NCI-H526 (cell line): ENCODE measurements at regions not wholly inside any gene's neighbourhood (a gene's known extent, or its start where the extent isn't known, plus 50 kb on each side); places are given as distances from the start of the nearest gene placed in this dataset.
"Not testable (repeated sequence)": the region's sequence is repeated elsewhere in the genome, so short reads cannot be mapped to it uniquely, and the experiment has no call there.

ENCODE experiments used
- DNase-seq, 2 experiments: peaks; one replicate each; lab custom pipeline; 2025; lab: John Stamatoyannopoulos, UW

DNA sequence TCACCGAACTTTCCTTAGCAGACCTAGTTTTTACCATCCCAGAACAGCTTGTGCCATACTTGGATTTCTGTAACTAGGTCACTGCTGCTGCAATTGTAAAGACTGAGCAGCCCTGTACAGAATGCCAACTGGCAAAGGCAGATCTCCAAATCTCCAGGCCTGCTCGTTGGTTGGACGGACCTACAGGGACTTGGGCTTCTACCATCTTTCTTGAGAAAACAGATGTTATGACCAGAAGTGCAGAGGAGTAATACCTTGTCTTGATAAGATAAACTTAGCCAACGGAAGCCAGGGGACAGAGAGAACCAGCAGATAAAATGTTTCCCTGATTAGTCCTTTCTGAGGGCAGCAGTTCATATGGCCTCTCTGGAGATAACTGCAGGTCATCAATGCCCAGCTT, 304.1 kb downstream of the RFPL4B start:
- no peak for DNase-seq

DNA sequence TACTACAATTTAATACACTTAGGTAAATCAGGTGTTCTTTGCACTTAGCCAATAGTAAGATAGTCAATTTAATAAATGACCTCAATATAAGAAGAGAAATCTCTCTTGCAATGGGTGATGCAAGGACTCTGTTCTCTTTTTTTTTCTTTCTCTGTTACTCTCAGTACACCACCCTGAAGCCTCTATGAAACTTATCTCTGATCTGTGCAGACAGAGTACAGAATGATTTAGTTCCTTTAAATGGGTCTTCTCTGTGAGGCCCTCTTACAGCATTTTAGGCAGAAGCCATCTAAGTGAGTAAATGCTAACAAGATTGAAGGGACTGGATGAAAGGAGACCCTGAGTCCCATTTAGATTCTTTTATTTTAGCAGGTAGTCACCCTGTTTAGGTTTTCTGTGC, 312.8 kb downstream of the RFPL4B start:
- DNase-seq, result no peak

DNA sequence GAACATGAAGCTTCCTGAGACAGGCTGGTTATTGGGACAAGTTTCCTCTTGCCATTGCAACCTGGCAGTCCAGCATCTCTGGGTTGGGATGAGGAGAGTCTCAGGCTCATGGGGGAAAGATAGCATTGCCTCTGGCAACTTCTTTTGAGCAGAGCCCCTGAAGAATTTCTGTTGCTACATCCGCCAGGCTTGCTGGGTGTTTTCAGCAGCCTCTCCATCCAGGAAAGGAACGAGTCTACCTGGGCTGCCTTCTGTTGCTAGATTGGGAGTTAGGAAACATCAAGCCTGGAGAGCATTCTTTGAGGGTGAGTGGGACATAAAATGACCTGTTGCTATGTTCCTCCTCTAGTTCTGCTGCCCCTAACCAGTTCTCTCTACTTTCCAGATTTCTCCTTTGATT, 313.5 kb downstream of the RFPL4B start:
- no peak for DNase-seq

DNA sequence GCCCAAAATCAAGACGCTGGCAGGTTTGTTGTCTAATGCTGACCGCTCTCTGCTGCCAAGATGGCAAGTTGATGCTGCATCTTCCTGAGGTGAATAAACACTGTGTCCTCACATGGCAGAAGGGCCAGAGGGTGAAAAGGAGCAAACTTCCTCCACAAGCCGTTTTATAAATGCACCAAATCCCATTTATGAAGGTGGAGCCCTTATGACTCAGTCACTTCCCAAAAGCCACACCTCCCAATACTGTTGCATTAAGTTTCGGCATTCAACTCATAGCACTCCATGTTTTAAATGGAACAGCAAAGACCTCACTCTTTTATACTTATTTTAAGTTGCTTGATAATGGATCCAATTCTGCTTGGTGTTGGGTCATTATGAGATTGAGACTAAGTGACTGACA, 316.6 kb downstream of the RFPL4B start:
- DNase-seq, result no peak

DNA sequence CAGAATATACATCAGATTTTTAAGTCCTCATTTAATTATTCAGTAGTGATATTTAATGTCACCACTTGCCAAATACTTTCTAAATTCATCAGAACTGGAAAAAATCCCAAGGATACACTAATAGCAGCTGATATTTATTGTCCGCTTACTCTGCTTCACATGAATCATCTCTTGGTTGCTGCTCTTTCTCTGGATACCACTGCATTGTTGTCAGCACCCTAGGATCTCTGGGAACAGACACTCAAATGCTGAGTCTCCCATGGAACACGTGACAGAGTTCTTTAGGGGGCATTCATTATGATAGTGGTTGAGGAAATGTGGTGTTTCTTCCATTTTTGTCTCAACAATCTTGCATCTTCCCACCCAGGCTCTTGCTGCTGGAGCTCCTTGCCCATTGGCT, 318.0 kb downstream of the RFPL4B start:
- DNase-seq, result no peak

DNA sequence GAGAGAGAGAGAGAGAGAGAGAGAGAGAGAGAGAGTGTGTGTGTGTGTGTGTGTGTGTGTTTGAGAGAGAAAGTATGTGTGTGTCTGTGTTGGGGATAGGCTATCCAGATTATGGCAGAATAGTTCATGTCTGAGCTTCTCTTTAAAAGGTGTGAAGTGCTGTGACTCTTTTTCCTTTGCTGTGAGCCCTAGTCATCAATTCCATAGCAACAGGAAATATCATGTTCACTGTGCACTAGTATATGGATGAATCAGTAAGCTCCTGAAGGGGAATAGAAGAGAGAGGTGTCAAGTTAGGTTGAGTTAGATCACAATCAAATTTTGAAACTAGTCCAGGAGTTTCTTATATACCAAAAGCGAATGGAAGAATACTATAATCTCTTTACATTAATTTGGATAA, 318.7 kb downstream of the RFPL4B start:
- no peak for DNase-seq

DNA sequence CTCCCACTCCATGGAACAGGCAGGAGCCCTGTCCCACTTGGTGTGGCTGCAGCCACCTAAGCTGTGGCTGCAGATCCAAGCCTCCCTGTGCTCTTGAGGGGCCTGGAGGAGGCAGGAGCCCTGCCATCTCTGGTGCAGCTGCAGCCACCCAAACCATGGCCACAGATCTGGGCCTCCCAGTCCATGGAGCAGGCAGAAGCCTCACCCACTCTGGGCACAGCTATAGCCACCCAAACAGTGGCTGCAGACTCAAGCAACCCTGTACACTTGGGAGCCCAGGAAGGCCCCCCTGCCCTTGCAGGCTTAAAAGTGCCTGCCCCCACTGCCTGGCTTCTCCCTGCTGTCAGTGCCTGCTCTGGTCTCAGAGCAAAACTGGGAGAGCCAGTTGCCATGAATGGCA, 320.3 kb downstream of the RFPL4B start:
- DNase-seq, result no peak

DNA sequence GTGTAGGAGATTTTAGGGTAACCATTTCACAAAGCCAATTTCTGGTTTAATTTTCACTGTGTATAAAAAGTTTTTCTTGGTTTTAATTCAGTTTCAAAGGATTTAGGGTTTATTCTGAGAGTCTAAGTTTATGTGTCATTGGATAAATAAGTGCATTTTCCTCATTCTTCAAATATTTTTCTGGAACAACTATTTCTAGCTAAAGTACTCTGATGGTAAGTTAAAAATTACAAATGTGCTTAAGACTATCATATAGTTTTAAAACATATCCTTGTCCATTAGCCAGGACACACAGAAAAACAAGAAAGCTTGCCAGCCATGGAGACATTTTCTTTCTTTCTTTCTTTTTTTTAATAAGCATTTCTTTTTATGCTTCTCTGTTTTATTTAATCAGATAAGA, 333.0 kb downstream of the RFPL4B start:
- no peak for DNase-seq

DNA sequence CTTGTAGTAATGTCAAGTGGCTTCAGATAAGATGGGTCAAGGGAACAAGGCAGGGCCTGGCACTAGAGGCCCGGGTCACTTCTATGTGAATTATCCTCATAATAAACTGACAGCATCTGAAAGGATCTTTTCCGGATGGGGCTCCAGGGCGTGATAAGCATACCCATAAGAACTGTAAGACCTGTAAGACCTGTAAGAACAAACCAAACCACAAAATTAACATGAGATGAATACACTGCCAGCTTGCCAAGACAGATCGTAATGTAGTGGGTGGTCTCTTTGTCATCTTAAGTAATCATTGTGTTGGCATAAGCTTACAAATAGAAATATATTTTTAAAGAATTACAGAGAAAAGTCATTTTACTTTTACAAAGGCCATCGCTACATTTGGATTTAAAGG, 334.9 kb downstream of the RFPL4B start:
- no peak for DNase-seq

DNA sequence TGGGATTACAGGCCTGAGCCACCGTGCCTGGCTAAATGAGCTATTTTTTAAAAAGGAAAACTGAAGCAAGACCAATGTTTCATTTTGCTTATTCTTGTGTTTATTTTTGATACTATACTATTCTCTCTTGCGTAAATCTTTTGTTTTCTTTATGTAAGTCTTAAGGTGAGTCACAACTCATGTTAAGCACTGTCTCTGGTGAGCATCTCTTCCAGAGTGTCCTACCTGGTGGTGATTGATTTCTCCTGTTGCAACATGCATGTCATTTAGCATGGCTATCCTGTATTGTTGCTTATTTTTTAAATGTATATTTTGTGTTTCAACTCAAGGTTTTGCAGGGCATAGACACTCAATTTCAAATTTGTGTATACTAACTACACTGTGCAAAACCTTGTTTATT, 336.0 kb downstream of the RFPL4B start:
- no peak for DNase-seq

DNA sequence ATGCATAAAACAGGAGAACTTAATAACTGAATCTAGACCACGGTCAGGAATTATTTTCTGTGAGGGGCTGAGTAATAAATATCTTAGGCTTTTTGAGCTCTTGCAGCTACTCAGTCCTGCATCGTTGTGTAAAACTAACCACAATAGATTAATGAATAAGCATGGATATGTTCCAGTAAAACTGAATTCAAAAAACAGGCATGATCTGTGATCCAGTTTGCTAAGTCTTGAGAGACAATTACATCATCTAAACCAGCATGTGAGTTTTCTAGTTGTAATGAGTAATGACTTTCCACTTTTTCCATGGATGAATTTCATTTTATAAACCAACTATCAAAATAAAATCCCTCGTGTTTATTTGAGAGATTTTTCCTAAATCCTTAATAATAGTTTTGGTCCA, 336.8 kb downstream of the RFPL4B start:
- DNase-seq, result no peak

DNA sequence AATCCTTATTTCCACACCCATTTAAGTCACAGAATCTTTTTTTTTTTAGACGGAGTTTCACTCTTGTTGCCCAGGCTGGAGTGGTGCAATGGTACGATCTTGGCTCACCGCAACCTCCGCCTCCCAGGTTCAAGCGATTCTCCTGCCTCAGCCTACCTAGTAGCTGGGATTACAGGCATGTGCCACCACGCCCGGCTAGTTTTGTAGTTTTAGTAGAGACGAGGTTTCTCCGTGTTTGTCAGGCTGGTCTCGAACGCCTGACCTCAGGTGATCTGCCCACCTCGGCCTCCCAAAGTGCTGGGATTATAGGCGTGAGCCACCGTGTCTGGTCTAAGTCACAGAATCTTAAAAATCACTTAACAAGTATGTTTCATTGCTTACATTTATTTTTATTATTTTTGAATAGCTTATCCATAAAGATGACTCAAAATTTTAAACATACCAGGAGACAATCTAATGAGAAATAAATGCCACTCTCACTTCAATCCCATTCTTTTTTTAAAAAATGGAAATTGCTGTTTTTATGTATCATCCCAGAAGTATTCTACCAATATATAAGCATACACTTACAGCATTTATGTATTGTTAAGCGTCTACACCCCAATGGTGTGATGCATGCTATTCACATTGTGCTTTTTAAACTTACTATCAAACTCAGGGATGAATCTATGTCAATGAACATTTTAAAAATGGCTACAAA, 338.5 kb downstream of the RFPL4B start:
- DNase-seq, result not testable (repeated sequence)

DNA sequence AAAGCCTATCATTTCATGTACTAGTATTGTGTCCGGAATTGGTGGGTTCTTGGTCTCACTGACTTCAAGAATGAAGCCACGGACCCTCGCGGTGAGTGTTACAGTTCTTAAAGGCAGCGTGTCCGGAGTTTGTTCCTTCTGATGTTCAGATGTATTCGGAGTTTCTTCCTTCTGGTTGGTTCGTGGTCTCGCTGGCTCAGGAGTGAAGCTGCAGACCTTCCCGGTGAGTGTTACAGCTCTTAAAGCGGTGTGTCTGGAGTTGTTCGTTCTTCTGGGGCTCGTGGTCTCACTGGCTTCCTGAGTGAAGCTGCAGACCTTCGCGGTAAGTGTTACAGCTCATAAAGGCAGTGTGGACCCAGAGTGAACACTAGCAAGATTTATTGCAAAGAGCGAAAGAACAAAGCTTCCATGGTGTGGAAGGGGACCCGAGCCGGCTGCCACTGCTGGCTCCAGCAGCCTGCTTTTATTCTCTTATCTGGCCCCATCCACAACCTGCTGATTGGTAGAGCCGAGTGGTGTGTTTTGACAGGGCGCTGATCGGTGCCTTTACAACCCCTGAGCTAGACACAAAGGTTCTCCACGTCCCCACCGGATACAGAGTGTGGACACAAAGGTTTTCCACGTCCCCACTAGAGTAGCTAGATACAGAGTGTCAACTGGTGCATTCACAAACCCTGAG, 341.5 kb downstream of the RFPL4B start:
- DNase-seq, result not testable (repeated sequence)

DNA sequence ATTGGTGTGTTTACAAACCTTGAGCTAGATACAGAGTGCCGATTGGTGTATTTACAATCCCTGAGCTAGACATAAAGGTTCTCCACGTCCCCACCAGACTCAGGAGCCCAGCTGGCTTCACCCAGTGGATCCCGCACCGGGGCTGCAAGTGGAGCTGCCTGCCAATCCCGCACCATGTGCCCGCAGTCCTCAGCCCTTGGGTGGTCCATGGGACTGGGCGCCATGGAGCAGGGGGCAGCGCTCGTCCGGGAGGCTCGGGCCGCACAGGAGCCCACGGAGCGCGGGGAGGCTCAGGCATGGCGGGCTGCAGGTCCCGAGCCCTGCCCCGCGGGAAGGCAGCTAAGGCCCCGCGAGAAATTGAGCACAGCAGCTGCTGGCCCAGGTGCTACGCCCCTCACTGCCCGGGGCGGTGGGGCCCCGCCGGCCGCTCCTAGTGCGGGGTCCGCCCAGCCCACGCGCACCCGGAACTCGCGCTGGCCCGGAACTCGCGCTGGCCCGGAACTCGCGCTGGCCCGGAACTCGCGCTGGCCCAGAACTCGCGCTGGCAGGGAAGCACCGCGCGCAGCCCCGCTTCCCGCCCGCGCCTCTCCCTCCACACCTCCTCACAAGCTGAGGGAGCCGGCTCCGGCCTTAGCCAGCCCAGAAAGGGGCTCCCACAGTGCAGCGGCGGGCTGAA, 342.2 kb downstream of the RFPL4B start:
- DNase-seq, result not testable (repeated sequence)

DNA sequence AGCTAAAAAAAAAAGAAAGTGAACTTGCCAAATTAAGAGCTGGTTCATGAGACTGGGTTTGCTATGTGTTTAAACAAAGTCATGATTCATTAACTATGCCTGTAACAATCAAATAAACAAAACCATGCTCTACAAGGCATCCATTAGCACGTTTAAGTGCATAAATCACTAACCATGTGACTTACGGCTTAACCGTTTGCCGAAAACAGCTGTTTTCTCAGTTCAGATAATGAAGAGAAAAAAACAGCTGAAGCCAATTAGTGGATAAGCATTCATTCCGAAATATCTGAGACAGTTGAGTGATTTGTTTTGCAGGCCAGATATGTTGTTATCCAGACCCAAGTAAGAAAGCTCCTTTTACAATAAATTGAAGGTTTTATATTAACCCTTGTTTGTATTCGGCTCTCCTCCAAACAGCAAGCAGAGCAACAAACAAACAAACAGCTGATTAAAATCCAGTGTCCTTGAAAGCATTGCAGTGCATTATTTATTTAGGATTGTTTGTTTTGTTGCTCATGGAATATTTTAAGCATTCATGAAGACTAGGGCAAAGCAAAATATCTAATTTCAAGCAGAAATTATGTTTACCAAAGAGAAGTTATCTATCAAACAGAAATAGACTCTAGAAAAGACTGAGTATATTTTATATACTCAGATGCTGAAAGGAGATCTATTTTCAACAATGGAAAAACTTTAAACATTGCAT, 343.5 kb downstream of the RFPL4B start:
- peak in 1 of 2 experiments; percentile 35 for DNase-seq

DNA sequence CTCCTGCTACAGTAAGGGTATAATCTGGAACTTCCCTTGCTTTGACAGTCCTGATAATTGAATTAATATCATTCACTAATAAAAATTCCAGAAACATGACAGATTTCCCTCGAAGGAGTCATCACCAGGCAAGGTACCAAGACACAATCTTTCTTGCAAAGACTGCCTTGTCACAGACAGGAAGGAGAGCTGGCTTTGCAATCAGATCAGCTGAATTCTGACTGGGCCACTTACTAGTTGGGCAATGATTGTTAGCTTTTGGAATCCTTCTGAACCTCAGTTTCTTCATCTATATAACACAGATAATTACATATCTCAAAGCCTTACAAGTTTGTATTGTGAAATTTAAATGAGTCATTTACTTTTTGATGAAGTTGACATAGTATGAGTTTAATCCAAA, 344.2 kb downstream of the RFPL4B start:
- DNase-seq, result no peak

DNA sequence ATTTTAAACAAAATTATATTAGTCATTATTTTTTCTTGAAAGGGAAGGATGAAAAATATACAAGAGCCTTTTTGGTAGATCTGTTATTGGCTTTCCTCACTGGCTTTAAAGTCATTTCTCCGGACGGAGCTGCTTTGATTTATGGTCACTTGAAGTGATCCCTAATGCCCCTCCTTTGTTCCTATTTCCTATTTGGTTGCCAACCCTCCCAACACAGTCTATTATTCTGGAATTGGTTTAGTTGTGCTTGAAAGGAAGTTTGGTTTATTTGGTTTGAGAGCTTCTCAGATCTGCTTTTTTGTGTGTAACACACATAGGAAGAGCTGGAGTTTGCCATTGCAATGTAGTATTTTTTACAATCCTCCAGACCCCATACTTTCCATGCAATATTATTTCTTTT, 347.9 kb downstream of the RFPL4B start:
- no peak for DNase-seq

DNA sequence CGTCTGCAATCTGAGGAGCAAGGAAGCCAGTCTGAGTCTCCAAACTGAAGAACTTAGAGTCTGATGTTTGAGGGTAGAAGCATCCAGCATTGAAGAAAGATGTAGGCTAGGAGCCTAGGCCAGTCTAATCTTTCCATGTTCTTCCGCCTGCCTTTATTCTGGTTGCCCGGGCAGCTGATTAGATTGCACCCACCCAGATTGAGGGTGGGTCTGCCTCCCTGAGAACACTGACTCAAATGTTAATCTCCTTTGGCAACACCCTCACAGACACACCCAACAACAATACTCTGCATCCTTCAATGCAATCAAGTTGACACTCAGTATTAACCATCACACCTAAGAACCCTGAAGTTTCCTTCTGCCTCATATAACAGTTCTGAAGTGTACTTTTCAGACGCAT, 350.1 kb downstream of the RFPL4B start:
- no peak for DNase-seq

DNA sequence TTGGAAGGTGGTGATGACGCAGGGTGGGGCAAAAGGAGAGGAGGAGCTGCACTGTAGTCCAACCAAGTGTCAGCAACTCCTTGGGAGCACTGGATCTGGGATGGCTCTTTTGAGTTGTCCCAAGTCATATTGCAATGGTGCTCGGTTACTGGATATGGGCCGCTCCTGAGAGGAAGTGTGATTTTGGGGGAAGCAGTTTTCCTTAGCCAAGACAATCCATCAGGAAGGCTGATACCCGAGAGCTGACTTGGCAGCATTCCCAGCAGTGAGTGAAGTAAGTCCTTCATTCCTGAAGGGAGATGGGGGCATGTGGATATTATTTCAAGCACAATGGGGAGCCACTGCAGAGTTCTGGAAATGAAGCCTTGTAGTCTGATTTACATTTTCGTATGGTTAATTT, 354.1 kb downstream of the RFPL4B start:
- DNase-seq, result no peak

DNA sequence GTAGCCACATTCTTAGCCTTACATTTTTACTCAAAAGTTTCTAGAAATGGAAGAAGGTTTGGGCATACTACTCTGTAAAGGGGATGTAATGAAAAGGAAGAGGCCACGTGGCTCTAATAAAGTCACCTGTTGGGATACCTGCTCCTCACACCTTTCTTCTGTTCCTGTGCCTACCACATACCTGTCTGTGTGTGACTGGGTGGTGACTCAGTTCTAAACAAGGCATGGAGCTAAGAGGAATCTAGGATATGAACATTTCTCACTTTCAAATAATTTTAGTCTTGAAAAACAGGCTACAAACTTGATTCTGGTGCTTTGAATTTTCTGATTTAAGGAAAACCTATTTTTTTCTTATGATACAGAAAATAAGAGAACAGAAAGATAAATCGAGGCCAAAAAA, 363.6 kb downstream of the RFPL4B start:
- DNase-seq, result no peak

DNA sequence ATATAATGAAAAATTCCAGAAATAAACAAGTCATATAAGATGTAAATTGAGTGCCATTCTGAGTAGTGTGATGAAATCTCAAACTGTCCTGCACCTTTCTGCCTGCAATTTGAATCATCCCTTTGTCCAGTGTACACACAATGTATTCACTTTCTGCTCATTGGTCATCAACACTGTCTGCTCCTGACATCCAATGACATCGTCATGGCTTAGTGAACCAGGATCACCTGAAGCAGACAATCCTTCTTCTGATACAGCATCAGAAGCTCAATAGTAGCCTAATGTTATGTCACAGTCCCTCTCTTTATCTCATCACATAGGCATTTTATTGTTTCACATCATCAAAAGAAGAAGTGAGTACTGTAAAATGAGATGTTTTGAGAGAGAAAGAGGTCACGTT, 366.3 kb downstream of the RFPL4B start:
- no peak for DNase-seq

DNA sequence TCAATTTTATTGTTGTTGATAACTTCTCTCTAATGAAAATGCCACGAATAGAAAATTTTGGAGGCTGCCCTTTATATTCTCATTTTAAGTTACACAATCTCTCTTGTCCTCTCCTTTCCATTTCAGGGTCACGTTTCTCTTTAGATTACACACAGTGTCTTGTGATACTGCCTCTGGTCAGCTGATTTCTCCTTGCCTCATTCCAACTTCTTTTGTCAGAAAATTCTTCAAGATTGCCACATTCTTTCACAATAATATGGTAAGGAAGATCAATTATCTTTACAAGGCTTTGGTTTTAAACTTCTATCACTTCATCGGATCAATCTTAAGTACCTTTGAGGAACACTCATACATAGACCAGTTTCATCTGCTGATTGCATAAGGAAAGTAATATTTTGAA, 370.3 kb downstream of the RFPL4B start:
- DNase-seq, result no peak

DNA sequence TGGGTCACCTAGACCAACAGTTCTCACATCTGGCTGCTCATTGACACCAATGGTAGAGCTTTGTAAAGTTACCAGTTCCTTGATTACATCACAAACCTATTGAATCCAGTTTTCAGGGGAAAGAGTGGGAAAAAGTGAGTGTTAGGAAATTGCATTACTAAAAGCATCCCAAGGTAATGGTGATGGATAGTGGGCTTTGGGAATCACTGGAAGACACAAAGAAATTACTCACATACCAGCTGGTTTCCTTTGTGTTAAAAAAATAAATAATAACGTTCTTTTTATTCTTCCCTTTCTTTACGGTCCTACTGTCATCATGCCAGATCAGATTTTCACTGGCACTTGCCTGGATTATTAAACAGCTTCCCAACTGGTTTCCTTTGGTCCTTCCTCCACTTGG, 370.7 kb downstream of the RFPL4B start:
- no peak for DNase-seq
